BE2C (cell line): ENCODE measurements at regions not wholly inside any gene's neighbourhood (a gene's known extent, or its start where the extent isn't known, plus 50 kb on each side); places are given as distances from the start of the nearest gene placed in this dataset.
"Not testable (repeated sequence)": the region's sequence is repeated elsewhere in the genome, so short reads cannot be mapped to it uniquely, and the experiment has no call there.

Experiments used
- DNase-seq: peaks from one replicate; pipeline ENCODE4 v3.0.0-alpha.2; 2020
- H3K27me3 ChIP-seq: fragments of 250-450 bp; sonication (Bioruptor Pico); 2 replicates; pipeline ENCODE4 v1.5.1; 2020; ENCODE audit warnings: mild to moderate bottlenecking
- H3K36me3 ChIP-seq: fragments of 250-450 bp; sonication (Bioruptor Pico); 2 replicates; pipeline ENCODE4 v1.5.1; 2020; ENCODE audit warnings: mild to moderate bottlenecking
- H3K4me1 ChIP-seq: fragments of 250-450 bp; sonication (Bioruptor Pico); 2 replicates; pipeline ENCODE4 v1.5.1; 2020
- H3K4me3 ChIP-seq: 2 replicates; pipeline ENCODE4 v1.5.1; 2011; ENCODE audit warnings: low read depth, low read length
- H3K9me3 ChIP-seq: fragments of 250-450 bp; sonication (Bioruptor Pico); 2 replicates; pipeline ENCODE4 v1.5.1; 2020
- CTCF ChIP-seq: IDR thresholded peaks from 2 replicates; pipeline ENCODE4 v1.5.1; 2012; ENCODE audit warnings: mild to moderate bottlenecking, low read depth, low read length

- TF ChIP-seq CTCF: no peak
Measured at GRCh38 chr7:119232091-119232490, 1007.6 kb downstream of the ANKRD7 start.

GRCh38 chr7:119233015-119233414 is 1008.5 kb downstream of the ANKRD7 start:
- no peaks in the 10 kb centered on the region for H3K9me3 ChIP-seq
- no peak for TF ChIP-seq CTCF
- H3K36me3 ChIP-seq: no peaks in the 10 kb centered on the region

More at GRCh38 chr7:119232091-119232490, 1007.6 kb downstream of the ANKRD7 start:
- H3K9me3 ChIP-seq: no peaks in the 10 kb centered on the region
- H3K4me1 ChIP-seq: no peaks in the 10 kb centered on the region
- no peaks in the 10 kb centered on the region for H3K36me3 ChIP-seq
- no peak for DNase-seq
- no peaks in the 10 kb centered on the region for H3K27me3 ChIP-seq
- H3K4me3 ChIP-seq: no peak overlapping the region

GRCh38 chr7:119252962-119253361 is 1020.0 kb upstream of the KCND2 start:
- Histone ChIP-seq H3K36me3 (no peaks in the 10 kb centered on the region), H3K4me1 (no peaks in the 10 kb centered on the region), H3K9me3 (no peaks in the 10 kb centered on the region), H3K27me3 (no peaks in the 10 kb centered on the region), H3K4me3 (no peak overlapping the region)
- no peak for DNase-seq
- TF ChIP-seq CTCF: no peak

More at GRCh38 chr7:119233015-119233414, 1008.5 kb downstream of the ANKRD7 start:
- Histone ChIP-seq H3K4me3 (no peak overlapping the region), H3K27me3 (no peaks in the 10 kb centered on the region), H3K4me1 (no peaks in the 10 kb centered on the region)
- no peak for DNase-seq

GRCh38 chr7:119254742-119255141 is 1018.2 kb upstream of the KCND2 start:
- Histone ChIP-seq H3K36me3 (no peaks in the 10 kb centered on the region), H3K9me3 (no peaks in the 10 kb centered on the region), H3K4me3 (no peak overlapping the region), H3K27me3 (no peaks in the 10 kb centered on the region), H3K4me1 (no peaks in the 10 kb centered on the region)
- no peak for DNase-seq
- no peak for TF ChIP-seq CTCF

- TF ChIP-seq CTCF: no peak
- no peaks in the 10 kb centered on the region for H3K27me3 ChIP-seq
- H3K36me3 ChIP-seq: no peaks in the 10 kb centered on the region
- H3K9me3 ChIP-seq: no peaks in the 10 kb centered on the region
- DNase-seq: no peak
- no peaks in the 10 kb centered on the region for H3K4me1 ChIP-seq
- no peak overlapping the region for H3K4me3 ChIP-seq
Measured at GRCh38 chr7:119256001-119256400, 1017.0 kb upstream of the KCND2 start.

- H3K27me3 ChIP-seq: no peaks in the 10 kb centered on the region
- H3K9me3 ChIP-seq: no peaks in the 10 kb centered on the region
- no peak for TF ChIP-seq CTCF
- no peaks in the 10 kb centered on the region for H3K36me3 ChIP-seq
- H3K4me3 ChIP-seq: no peak overlapping the region
- no peak for DNase-seq
- H3K4me1 ChIP-seq: no peaks in the 10 kb centered on the region
Measured at GRCh38 chr7:119256446-119257131, 1016.4 kb upstream of the KCND2 start.

- not testable (repeated sequence) for H3K4me3 ChIP-seq, DNase-seq, H3K27me3 ChIP-seq, H3K9me3 ChIP-seq, H3K4me1 ChIP-seq, H3K36me3 ChIP-seq
Measured at GRCh38 chr7:119266790-119267189, 1006.2 kb upstream of the KCND2 start.
